HG02884 (cell line): ENCODE measurements at regions not wholly inside any gene's neighbourhood (a gene's known extent, or its start where the extent isn't known, plus 50 kb on each side); places are given as distances from the start of the nearest gene placed in this dataset.

ENCODE experiments used
- ATAC-seq: cut with Tn5 transposase; IDR thresholded peaks from one replicate; pipeline ENCODE4 v1.9.1; 2021; ENCODE audit warnings: mild to moderate bottlenecking, moderate library complexity; ENCODE audit not compliant: unreplicated experiment

DNA sequence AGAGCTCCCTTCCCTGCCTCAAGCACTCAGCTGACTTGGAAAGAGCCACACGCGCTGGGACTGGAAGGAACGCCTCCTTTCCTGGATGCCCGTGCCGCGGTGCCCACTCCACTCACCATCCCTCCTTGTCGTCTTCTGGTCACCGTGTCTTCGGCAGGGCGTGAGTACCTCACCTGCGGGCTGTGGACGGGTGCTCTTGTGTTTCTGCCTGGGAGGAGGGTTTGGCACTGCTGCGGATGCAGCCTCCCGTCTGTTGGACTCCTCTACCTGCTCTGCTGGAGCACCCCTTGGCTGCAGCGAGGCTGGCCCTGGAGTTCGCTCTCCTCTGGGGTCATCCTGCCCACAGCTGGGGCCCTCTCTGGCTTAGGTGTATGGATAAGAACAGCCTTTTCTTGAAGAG is 612.7 kb downstream of the BRD1 start:
- ATAC-seq = no peak

DNA sequence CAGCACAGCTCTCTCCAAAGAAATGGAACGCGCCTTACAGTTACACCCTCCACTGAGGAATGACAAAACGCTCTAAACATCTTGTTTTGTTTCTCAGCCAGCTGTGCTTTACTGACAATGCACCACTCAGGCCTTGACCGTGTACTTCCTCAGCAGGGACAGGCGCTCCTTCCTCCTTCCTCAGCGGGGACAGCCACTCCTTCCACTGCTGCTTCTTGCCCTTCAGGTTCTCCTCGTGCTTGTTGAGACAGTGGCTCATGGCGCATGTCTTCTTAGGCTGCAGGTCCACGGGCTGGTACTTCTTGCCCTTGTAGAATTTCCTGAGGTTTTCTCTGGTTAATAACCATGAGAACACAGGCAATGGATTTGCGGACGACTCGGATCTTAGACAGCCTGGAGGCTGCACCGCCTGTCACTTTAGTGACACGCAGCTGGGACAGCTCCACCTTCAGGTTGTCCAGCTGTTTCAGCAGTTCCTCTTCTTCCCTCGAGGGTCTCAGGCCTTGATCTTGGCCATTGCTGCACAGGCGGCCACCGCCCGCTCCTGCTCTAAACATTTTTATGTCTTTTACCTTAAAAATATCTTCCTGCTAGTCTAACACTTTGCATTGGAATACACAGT is 613.8 kb downstream of the BRD1 start:
- no peak for ATAC-seq

DNA sequence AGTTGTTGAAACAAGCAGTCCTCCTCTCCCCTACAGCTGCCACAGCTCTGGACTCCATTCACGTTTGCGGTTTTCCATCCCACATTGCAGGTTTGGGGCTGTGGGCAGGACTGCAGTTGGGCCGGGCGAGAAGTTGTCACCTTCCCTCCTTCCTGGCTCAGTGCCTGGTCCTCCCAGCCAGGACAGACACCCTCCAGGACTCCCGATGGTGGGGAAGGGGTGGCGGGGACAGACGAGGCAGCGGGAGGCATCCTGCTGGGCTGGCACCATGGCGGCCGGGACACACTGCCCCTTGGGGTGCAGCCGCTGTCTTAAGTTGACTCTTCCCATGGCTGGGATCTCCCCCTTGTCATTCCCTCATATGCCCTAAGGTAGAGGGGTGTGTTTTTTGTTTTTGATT is 615.2 kb downstream of the BRD1 start:
- no peak for ATAC-seq

DNA sequence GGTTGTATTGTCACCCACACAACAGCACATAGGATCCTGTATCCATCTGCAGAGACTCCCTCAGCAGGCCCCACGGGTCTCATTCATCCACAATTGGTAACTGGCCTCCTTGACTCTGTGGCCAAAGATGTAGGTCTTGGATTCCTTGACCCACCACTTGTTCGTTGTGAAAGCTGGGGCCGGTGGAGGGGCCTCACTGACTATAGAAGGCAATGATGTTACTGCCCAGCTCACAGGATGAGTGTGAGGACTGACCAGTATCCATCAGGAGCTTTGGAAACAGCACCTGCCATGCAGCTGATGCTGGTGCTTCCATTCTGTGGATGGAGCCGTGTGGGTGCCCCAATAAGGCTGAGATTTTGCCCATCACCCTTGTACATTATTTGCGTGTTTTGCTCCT is 615.7 kb downstream of the BRD1 start:
- no peak for ATAC-seq

GRCh38 chr22:49211176-49211575 is 616.5 kb downstream of the BRD1 start:
- no peak for ATAC-seq

DNA sequence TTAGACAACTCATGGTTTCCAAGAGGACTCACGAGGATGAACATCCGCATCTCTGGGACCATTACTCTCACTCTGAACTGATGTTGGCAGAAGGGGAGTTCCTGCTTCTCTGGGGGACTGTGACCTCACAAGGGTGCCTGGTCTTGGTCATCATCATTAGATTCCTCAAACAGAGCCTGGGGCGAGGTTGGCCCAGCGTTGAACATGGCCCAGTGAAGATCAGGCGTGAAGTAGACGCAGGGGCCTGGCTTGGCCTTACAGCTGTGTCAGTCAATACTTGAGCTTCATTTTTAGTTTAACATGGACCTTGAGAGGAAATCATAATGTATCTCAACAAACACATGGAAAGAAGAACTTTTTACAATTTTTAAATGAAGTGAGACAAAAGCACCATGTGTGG is 617.1 kb downstream of the BRD1 start:
- ATAC-seq = no peak

GRCh38 chr22:49209452-49210195 is 618.0 kb downstream of the BRD1 start:
- ATAC-seq = no peak

DNA sequence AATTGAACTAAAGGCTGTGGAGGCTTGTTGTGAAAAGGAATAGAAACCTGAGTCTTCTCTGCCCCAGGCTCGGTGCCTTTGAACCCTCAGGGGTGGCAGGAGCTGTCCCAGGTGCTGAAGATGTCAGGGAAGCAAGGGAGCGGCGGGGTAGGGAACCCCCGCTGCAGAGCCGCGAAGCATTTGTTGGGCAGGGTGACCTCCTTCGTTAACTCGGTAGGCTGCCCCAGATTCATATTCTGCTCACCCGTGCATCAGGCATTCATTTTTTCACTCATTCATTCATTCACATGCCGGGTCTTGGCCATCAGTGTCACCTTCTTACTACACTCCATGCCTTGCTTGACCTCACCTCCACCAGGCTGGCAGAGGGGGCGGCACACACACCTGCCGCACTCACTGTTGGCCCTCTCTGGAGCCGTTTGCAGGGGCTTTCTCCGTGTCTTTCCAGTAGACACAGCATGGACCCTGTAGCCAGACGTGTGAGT is 618.9 kb downstream of the BRD1 start:
- ATAC-seq = no peak

DNA sequence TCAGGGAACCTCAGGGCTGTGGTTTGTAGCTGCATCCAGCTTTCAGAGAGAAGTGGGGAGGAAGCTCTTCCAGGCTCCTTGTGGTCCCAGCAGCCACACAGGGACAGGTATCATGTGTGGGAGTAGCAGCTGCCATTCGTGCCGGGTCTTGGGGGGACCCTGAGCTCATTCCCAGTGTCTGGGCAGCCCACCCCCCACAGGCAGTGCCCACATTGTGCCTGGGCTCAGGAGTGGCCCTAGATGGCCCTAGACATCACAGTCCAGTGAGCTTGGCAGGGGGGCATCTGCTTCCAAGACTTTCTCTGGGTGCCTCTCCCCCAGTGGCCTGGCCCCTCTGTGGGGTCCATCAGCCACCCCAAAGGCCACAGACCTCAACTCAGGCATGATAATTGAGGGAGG is 619.7 kb downstream of the BRD1 start:
- ATAC-seq = no peak

DNA sequence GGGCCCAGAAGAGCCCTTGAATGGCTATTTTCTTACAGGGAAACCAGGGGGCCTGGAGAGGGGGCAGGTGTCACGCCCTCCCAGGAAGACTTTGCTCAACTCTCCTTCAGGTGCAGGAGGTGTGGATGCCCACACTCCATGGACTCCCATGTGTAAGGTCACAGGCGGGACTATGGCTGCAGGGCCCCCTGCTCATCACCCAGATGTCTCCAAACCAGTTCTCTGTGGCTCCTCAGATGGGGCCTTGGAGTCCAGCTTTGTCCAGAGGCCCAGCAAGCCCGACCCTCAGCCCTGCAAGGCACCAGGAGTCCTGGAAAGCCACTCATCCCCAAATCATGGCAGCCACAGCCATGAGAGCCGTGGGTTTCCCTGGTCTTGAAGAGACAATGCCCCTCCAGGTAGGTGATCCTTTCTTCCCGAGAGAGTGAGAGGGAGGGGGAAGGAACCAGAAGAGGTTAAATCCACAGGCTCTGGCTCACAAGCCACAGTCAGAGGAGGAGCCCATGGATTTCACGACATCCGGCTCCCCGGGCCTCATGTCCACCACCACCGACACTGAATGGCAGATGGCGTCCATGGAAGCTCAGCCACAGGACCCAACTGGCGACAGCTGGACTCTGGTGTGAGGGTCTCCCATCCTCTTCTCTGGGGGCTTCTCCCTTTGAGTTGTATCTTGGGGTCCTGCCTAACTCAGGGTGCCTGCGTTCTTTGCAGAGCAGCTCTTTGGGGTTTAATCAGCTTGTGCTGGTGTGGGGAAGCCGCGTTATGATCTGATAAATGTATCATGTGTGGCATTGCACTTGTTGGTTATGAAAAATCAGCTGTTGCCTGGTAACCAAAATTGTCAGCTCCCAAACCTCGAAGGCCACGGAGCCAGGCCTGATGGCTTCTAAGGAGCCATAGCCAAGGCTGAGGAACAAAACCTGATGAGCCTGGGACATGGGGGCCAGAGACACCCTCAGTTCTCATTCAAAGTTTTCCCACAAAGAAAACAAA is 620.4 kb downstream of the BRD1 start:
- no peak for ATAC-seq

- ATAC-seq = no peak
Observed at GRCh38 chr22:49206281-49206680, 621.4 kb downstream of the BRD1 start.

GRCh38 chr22:49205483-49205800 is 622.2 kb downstream of the BRD1 start:
- no peak for ATAC-seq

- ATAC-seq = no peak
Observed at GRCh38 chr22:49204599-49205482, 622.8 kb downstream of the BRD1 start.

- no peak for ATAC-seq
Observed at GRCh38 chr22:49203859-49204598, 623.6 kb downstream of the BRD1 start.

- no peak for ATAC-seq
Observed at GRCh38 chr22:49203091-49203858, 624.4 kb downstream of the BRD1 start.

GRCh38 chr22:49202226-49202625 is 625.4 kb downstream of the BRD1 start:
- no peak for ATAC-seq

DNA sequence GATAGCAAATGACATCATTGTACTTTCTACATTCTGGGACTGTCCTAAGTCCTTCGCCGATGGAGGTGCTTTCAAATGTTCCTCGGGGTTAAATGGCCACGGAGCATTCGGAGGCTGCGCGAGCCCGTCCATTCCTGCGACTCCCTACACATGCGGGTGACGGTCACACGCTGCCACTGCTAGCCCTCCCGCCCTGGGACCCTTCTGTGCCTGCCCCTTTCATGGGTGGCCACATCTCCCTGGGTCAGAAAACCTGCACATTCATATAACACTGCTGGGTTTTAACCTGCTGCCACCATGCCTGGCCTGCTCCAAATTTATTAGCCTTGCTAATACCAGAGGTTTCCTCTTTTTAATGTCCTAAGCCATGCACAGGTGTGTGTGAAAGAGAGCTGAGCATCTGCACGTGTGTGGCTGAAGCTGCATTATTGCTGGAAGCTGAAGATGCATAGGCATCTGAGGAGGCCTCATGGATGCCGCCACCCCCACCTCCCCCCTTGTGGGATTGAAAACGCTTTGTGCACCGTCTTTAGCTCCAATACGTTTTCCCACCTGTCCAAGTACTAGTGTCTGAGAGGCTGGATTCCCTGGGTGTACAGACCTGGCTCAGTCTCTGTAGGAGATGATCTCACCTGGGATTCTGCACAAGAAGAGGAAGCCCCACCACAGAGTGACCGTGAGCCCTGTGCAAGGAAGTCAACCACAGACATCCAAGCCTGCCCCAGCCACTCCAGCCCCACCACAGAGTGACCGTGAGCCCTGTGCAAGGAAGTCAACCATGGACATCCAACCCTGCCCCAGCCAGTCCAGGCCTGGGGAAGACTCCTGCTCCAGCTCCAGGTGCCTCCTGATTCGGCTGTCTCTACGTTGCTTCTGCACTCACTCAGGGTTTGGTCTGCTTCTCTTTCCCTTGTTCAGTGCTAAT is 626.4 kb downstream of the BRD1 start:
- ATAC-seq = no peak

GRCh38 chr22:49199224-49199623 is 628.4 kb downstream of the BRD1 start:
- no peak for ATAC-seq
